Upper lobe of right lung (tissue), 1 donor: ENCODE measurements at regions not wholly inside any gene's neighbourhood (a gene's known extent, or its start where the extent isn't known, plus 50 kb on each side); places are given as distances from the start of the nearest gene placed in this dataset.
A peak's percentile ranks its signal among the peaks of the same experiment; 100 is the strongest.

Source experiments
- ATAC-seq: fragments of 200-7000 bp; cut with Tn5 transposase; one replicate; pipeline ENCODE4 v1.9.1; 2020; ENCODE audit warnings: mild to moderate bottlenecking, moderate library complexity
- DNase-seq: peaks from one replicate; pipeline ENCODE4 v3.0.0-alpha.2; 2020
- H3K27ac ChIP-seq: fragments of 200-600 bp; one replicate; pipeline ENCODE4 v1.8.0; 2022
- H3K27me3 ChIP-seq: fragments of 200-600 bp; one replicate; pipeline ENCODE4 v1.8.0; 2022; ENCODE audit warnings: mild to moderate bottlenecking
- H3K36me3 ChIP-seq: fragments of 200-600 bp; one replicate; pipeline ENCODE4 v1.8.0; 2022
- H3K4me1 ChIP-seq: fragments of 200-600 bp; one replicate; pipeline ENCODE4 v1.8.0; 2022
- H3K4me3 ChIP-seq: fragments of 200-600 bp; one replicate; pipeline ENCODE4 v1.8.0; 2022; ENCODE audit warnings: mild to moderate bottlenecking
- H3K9me3 ChIP-seq: fragments of 200-600 bp; one replicate; pipeline ENCODE4 v1.8.0; 2022
- intact Hi-C: fragments of 100-400 bp; cut with DNase I; formaldehyde crosslinking; loops from one replicate; pipeline ENCODE4 v1.11.0; 2022
- TF ChIP-seq, protein P1 (sequence below): fragments of 200-600 bp; IDR thresholded peaks from one replicate; pipeline ENCODE4 v1.8.0; 2022; ENCODE audit warnings: antibody characterized with exemption
- donor health status: DM: no; HTN: yes; CAD: no; lungs with severe emphysema.

DNA sequence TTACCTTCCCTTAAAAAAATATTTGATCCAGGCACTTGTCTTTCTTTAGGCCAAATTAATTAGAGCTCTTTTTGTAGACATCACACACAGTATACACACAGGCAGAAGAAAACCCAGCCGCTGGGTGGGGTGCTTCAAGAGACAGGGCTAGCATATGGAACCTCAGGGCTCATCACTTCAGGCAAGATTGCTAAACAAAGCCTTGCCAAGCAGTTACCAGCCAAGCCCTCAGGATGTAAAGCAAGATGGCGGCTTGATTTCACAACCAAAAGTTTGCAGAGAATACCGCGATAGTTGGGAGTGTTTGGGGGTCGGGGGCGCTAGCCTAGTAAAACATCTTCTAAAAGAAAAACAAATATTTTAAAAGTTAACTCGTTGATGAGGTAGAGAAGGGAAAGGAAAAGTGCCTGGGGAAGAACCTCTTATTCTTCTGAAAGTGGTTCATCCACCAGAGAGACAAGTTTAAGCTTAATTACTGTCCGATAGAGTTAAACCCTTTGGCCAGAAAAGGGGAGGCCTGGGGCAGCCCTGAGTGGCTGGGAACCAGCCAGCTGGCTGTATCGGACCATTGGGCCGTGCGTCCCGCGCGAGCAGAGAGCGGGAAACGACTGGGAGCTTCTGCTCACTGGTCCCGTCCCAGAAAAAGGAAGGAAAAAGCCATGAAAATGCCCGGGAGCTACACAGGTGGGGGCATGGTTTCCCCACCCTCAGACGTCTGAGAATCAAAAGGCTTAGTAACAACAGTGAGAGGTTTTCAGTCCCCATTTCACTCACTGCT lies 254.9 kb upstream of the PCDH20 start:
- TF ChIP-seq, protein P1, sequence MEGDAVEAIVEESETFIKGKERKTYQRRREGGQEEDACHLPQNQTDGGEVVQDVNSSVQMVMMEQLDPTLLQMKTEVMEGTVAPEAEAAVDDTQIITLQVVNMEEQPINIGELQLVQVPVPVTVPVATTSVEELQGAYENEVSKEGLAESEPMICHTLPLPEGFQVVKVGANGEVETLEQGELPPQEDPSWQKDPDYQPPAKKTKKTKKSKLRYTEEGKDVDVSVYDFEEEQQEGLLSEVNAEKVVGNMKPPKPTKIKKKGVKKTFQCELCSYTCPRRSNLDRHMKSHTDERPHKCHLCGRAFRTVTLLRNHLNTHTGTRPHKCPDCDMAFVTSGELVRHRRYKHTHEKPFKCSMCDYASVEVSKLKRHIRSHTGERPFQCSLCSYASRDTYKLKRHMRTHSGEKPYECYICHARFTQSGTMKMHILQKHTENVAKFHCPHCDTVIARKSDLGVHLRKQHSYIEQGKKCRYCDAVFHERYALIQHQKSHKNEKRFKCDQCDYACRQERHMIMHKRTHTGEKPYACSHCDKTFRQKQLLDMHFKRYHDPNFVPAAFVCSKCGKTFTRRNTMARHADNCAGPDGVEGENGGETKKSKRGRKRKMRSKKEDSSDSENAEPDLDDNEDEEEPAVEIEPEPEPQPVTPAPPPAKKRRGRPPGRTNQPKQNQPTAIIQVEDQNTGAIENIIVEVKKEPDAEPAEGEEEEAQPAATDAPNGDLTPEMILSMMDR: no peak
- Histone ChIP-seq H3K9me3 (no peaks in the 10 kb centered on the region), H3K4me1 (no peaks in the 10 kb centered on the region), H3K36me3 (no peaks in the 10 kb centered on the region), H3K27ac (no peak overlapping the region), H3K4me3 (no peak overlapping the region), H3K27me3 (no peaks in the 10 kb centered on the region)
- ATAC-seq: no peak
- intact Hi-C loops: no loop called here
- no peak for DNase-seq

DNA sequence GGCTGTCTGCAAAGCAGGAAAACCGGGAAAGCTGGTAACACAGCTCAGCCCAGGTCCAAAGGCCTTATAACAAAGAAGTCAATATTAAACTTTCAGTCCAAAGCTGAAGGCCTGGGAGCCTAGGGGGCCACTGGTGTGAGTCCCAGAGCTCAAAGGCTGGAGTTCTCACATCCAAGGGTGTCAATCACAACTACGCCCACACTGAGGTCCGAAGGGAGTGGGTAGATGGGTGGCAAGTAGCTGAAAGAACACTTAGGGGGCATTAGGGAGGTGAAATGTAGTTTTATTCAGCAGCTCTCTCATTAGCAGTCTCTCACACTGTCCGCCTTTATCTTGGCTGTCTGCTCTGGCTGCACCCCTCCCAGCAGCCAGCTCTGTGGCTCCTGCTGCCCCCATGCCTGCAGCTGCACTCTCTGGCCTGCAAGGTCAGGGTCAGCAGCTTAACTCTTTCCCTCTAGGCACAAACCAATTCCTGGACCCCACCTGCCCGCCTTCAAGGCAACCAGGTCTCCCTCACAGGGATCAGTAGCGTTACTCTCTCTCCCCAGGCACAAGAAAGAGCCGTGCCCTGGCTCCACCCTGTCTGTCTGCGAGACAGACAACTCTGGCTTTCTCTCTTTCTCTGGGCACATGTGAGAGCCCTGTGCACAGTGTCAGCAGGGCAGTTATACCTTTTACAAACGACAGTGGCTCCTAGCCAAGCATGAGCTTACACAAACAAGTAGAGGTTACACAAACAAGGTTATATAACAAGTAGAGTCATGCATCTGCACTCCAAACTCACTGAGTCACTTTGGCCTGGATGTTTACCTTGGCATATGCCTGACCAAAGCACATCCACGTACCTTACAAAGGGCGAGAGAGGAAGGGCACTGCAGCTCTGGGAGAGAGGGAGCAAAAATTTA lies 249.4 kb upstream of the PCDH20 start:
- Histone ChIP-seq H3K9me3 (no peaks in the 10 kb centered on the region), H3K36me3 (no peaks in the 10 kb centered on the region), H3K27ac (no peak overlapping the region), H3K4me1 (no peaks in the 10 kb centered on the region), H3K27me3 (no peaks in the 10 kb centered on the region), H3K4me3 (no peak overlapping the region)
- intact Hi-C loops: no loop called here
- peak; percentile 54 for ATAC-seq
- DNase-seq: no peak
- TF ChIP-seq, protein P1: no peak

DNA sequence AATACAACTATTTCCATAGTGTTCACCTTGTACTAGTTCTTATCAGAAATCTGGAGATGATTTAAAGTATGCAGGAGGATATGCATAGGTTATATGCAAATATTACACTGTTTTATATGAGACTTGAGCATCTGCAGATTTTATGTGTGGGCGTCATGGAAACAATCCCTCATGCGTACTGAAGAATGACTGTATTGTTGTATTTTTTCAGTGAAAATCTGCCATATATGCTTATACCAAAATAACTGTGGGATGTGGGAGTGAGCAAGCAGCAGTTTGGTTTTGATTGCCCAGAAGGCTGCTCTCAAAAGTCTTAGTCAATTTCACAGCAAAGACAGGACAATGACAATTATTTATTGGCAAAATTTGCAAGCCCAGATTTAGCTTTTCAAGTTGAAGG lies 238.8 kb upstream of the PCDH20 start:
- H3K27me3 ChIP-seq: no peaks in the 10 kb centered on the region
- no peaks in the 10 kb centered on the region for H3K9me3 ChIP-seq
- H3K36me3 ChIP-seq: no peaks in the 10 kb centered on the region
- TF ChIP-seq, protein P1: no peak
- ATAC-seq (no peak), DNase-seq (no peak)
- no peaks in the 10 kb centered on the region for H3K4me1 ChIP-seq
- intact Hi-C loops: no loop called here
- H3K4me3 ChIP-seq: no peak overlapping the region
- no peak overlapping the region for H3K27ac ChIP-seq

DNA sequence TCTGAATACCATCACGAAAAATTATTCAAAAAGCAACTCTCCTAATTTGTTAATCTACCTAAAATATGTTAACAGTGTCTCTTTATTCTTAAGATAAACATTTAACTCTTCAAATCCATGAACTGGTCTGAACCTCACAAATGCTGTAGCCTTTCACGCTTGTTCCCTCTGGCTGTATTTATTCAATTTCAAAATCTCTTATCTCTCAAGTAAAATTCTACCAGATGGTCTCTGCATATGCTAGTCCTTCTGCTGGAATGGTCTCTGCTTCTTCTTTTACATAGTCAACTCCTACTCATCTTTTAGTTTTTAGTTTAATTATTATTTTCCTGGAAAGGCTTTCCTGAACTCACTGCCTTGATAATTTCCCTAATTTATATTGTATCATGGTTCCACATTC lies 232.9 kb upstream of the PCDH20 start:
- intact Hi-C loops: no loop called here
- no peak for DNase-seq
- Histone ChIP-seq H3K27me3 (no peaks in the 10 kb centered on the region), H3K9me3 (no peaks in the 10 kb centered on the region), H3K4me1 (no peaks in the 10 kb centered on the region), H3K36me3 (no peaks in the 10 kb centered on the region), H3K4me3 (no peak overlapping the region), H3K27ac (no peak overlapping the region)
- ATAC-seq: no peak
- TF ChIP-seq, protein P1: no peak

DNA sequence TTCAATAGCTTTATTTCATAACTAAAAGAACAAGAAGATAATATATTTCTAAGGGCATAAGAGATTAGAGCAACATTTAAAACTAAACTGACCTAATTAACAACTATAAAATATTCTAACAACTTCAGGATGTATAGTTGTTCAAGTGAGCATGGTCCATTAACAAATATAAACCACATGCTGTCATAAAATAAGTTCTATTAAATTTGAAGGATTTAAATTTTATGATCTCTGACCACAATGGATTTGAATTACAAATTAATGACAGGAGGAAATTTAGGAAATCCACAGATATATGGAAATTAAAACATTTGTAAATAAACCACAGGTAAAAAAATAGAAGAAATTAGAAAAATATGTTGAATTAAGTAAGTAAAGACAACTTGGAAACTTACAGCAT lies 196.5 kb upstream of the PCDH20 start:
- TF ChIP-seq, protein P1: no peak
- no peak overlapping the region for H3K4me3 ChIP-seq
- no peak for DNase-seq
- ATAC-seq: no peak
- H3K27ac ChIP-seq: no peak overlapping the region
- H3K4me1 ChIP-seq: no peaks in the 10 kb centered on the region
- H3K36me3 ChIP-seq: no peaks in the 10 kb centered on the region
- intact Hi-C loops: no loop called here
- H3K27me3 ChIP-seq: no peaks in the 10 kb centered on the region
- H3K9me3 ChIP-seq: no peaks in the 10 kb centered on the region
